ENCODE measurements at regions not wholly inside any gene's neighbourhood (a gene's known extent, or its start where the extent isn't known, plus 50 kb on each side); places are given as distances from the start of the nearest gene placed in this dataset.

GRCh38 chr5:81896764-81897163 lies 75.1 kb upstream of the ATG10 start:
- H3K4me3 ChIP-seq (ENCODE audit: low read length) = no peak overlapping the region
- no peak overlapping the region for H3K9ac ChIP-seq (ENCODE audit: low read depth, low read length)
- H3K27me3 ChIP-seq (ENCODE audit: insufficient read depth, low read length) = no peaks in the 10 kb centered on the region
- H3K27ac ChIP-seq (ENCODE audit: low read length) = no peak overlapping the region
- H3K4me1 ChIP-seq (ENCODE audit: insufficient read depth, low read length) = peaks cover 3% of the 10 kb centered on the region; the same call in 1 of the 2 replicates
- H3K36me3 ChIP-seq (ENCODE audit: insufficient read depth, low read depth, low read length) = no peaks in the 10 kb centered on the region
- H3K9me3 ChIP-seq (ENCODE audit: insufficient read depth, low read depth, low read length) = no peaks in the 10 kb centered on the region; the same call in none of the 2 replicates

DNA sequence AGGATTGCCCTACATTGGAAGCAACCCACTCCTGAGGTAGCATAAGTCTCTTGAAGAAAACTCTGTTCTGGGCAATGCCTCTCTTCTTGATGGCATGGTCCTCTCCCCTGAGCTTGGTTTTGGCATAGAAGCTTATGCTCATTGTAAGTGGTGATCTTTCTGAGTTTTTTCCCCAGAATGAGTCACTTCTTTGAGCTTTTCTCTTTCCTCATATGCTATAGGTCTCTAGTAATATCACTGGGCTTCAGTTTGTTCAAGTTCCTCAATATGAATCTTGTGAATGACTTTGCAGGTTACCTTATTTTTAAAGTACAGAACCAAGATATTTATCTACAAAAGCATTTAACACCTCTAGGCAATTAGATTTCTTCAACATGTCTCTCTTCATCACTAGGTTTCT lies 76.5 kb upstream of the ATG10 start:
- Histone ChIP-seq H3K4me1 (ENCODE audit: insufficient read depth, low read length) (no peaks in the 10 kb centered on the region), H3K36me3 (ENCODE audit: insufficient read depth, low read depth, low read length) (no peaks in the 10 kb centered on the region), H3K9ac (ENCODE audit: low read depth, low read length) (no peak overlapping the region), H3K9me3 (ENCODE audit: insufficient read depth, low read depth, low read length) (peaks cover 5% of the 10 kb centered on the region), H3K4me3 (ENCODE audit: low read length) (no peak overlapping the region), H3K27me3 (ENCODE audit: insufficient read depth, low read length) (no peaks in the 10 kb centered on the region), H3K27ac (ENCODE audit: low read length) (no peak overlapping the region)

DNA sequence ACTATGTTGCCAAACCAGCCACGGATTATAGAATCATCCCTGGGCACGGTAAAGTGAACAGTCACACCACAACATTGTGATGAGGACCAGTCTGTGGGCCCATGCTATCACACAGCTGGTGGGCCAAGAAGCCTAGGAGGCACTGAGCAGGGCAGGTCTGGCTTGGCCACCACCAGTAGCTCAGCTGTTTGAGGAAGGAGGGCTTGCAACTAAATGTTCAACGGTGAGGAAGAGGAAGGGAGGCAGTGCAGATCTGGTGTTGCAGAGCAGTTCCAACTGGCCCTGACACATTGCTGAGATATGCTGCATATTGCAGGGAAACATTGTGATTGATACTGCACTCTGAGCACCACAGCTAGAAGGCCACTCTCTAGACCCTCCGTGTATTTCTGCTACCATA lies 77.9 kb upstream of the ATG10 start:
- no peaks in the 10 kb centered on the region for H3K36me3 ChIP-seq (ENCODE audit: insufficient read depth, low read depth, low read length)
- H3K9ac ChIP-seq (ENCODE audit: low read depth, low read length) = no peak overlapping the region
- no peak overlapping the region for H3K4me3 ChIP-seq (ENCODE audit: low read length)
- no peaks in the 10 kb centered on the region for H3K27me3 ChIP-seq (ENCODE audit: insufficient read depth, low read length)
- peaks cover 5% of the 10 kb centered on the region for H3K9me3 ChIP-seq (ENCODE audit: insufficient read depth, low read depth, low read length)
- H3K27ac ChIP-seq (ENCODE audit: low read length) = no peak overlapping the region
- H3K4me1 ChIP-seq (ENCODE audit: insufficient read depth, low read length) = no peaks in the 10 kb centered on the region

DNA sequence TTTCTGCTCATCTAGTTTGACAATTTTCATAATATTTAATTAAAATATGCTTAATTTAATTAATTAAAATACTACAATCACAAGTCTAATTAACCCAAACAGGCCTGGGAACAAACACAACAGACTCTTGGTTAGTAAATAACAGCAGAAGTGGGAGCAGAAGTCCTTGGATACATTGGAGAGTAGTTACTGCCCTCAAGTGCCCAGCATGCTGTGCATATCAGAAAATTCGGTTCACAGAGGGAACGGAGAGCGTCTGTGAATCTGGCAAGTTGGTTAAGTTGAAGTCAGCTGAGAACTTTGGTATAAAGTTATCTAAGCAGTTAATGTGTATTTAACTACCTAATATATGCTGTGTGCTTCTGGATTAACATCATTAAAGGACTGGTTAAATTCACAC lies 87.0 kb upstream of the ATG10 start:
- Histone ChIP-seq H3K9me3 (ENCODE audit: insufficient read depth, low read depth, low read length) (no peaks in the 10 kb centered on the region), H3K9ac (ENCODE audit: low read depth, low read length) (no peak overlapping the region), H3K4me3 (ENCODE audit: low read length) (no peak overlapping the region), H3K4me1 (ENCODE audit: insufficient read depth, low read length) (no peaks in the 10 kb centered on the region), H3K27me3 (ENCODE audit: insufficient read depth, low read length) (no peaks in the 10 kb centered on the region), H3K27ac (ENCODE audit: low read length) (no peak overlapping the region), H3K36me3 (ENCODE audit: insufficient read depth, low read depth, low read length) (no peaks in the 10 kb centered on the region)

DNA sequence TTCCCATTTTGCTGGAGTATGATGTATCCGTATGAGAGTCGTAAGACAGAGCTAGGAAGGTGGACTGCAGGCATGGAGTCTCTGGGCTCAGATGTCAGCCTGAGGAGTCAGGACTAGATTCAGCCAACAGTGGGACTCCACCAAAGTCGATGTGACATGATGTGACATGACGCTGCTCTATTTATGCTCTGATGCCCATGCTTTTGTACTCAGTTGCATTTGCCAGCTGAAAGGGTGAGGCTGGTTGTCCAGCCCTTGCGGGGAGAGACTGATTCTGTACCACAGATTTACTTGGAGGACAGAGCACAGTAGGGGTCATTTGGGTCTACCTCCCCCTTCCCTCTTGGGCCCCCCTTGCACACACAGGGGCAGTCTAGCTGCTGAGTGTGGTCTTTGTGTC lies 88.5 kb upstream of the ATG10 start:
- no peak overlapping the region for H3K27ac ChIP-seq (ENCODE audit: low read length)
- H3K36me3 ChIP-seq (ENCODE audit: insufficient read depth, low read depth, low read length) = no peaks in the 10 kb centered on the region
- H3K9ac ChIP-seq (ENCODE audit: low read depth, low read length) = no peak overlapping the region
- no peak overlapping the region for H3K4me3 ChIP-seq (ENCODE audit: low read length)
- H3K4me1 ChIP-seq (ENCODE audit: insufficient read depth, low read length) = no peaks in the 10 kb centered on the region
- no peaks in the 10 kb centered on the region for H3K27me3 ChIP-seq (ENCODE audit: insufficient read depth, low read length)
- H3K9me3 ChIP-seq (ENCODE audit: insufficient read depth, low read depth, low read length) = no peaks in the 10 kb centered on the region

DNA sequence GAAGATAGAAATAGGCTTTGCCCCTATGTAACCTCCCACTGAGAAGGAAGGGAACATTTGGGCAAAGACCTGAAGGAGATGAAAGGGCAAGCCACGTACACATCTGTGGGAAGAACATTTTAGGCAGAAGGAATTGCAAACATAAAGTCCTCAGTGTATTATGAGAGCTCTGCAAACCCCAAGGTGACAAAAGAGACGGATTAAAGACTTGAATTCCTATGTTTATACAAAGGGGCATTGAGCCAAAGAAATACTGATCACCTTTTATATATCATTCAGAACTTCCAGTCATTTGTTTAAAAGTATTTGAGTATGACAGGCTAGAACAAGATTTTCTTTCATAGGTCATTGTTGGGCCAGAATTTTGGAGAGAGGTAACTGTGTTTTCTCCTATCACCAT lies 90.2 kb upstream of the ATG10 start:
- no peaks in the 10 kb centered on the region for H3K9me3 ChIP-seq (ENCODE audit: insufficient read depth, low read depth, low read length)
- H3K36me3 ChIP-seq (ENCODE audit: insufficient read depth, low read depth, low read length) = no peaks in the 10 kb centered on the region
- H3K27ac ChIP-seq (ENCODE audit: low read length) = no peak overlapping the region
- no peak overlapping the region for H3K9ac ChIP-seq (ENCODE audit: low read depth, low read length)
- H3K4me1 ChIP-seq (ENCODE audit: insufficient read depth, low read length) = no peaks in the 10 kb centered on the region
- no peaks in the 10 kb centered on the region for H3K27me3 ChIP-seq (ENCODE audit: insufficient read depth, low read length)
- no peak overlapping the region for H3K4me3 ChIP-seq (ENCODE audit: low read length)

DNA sequence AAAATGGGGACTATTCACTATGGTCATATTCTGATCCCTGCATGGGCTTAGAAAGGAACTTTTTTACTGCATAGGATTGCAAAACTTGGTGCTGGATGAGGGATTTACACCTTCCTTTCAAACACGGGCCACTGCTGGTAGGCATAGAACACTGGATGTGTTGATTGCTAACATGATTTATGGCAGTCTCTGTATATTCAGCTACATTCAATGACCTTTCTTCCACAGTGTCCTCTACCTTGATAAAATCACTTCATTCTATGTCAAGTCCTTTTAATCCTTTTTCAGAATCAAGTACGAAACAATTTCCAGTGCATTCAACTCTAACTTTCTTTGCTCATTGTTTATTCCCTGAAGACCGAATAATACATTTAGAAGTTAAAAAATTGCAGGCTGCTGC lies 91.9 kb upstream of the ATG10 start:
- H3K4me1 ChIP-seq (ENCODE audit: insufficient read depth, low read length) = no peaks in the 10 kb centered on the region
- H3K27me3 ChIP-seq (ENCODE audit: insufficient read depth, low read length) = no peaks in the 10 kb centered on the region
- no peak overlapping the region for H3K4me3 ChIP-seq (ENCODE audit: low read length)
- no peaks in the 10 kb centered on the region for H3K36me3 ChIP-seq (ENCODE audit: insufficient read depth, low read depth, low read length)
- H3K9ac ChIP-seq (ENCODE audit: low read depth, low read length) = no peak overlapping the region
- no peaks in the 10 kb centered on the region for H3K9me3 ChIP-seq (ENCODE audit: insufficient read depth, low read depth, low read length)
- no peak overlapping the region for H3K27ac ChIP-seq (ENCODE audit: low read length)

GRCh38 chr5:81878333-81878732 lies 93.5 kb upstream of the ATG10 start:
- Histone ChIP-seq H3K36me3 (ENCODE audit: insufficient read depth, low read depth, low read length) (no peaks in the 10 kb centered on the region), H3K9me3 (ENCODE audit: insufficient read depth, low read depth, low read length) (no peaks in the 10 kb centered on the region)

DNA sequence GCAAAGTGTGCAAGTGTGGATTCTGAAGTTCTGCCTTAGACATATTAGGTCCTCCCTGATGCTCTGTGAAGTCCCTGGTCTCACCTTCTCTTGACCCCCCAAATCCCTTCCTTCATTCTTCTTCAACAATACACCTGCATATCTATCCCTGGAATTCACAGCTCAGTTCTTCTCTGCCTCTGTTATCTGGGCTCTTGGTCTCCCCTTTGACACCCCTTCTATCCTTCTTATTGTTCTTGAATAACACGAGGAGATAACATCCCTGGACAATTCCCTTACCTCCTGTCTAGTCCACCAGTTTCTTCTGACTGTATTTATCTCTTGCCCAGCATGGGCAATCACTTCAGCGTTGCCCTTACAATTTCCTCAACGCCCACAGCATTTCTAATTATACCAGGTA lies 104.8 kb upstream of the ATG10 start:
- no peaks in the 10 kb centered on the region for H3K27me3 ChIP-seq (ENCODE audit: insufficient read depth, low read length)
- no peaks in the 10 kb centered on the region for H3K9me3 ChIP-seq (ENCODE audit: insufficient read depth, low read depth, low read length)
- H3K4me3 ChIP-seq (ENCODE audit: low read length) = no peak overlapping the region

More at GRCh38 chr5:81878333-81878732, 93.5 kb upstream of the ATG10 start:
- no peak overlapping the region for H3K4me3 ChIP-seq (ENCODE audit: low read length)
- no peaks in the 10 kb centered on the region for H3K27me3 ChIP-seq (ENCODE audit: insufficient read depth, low read length)
- no peak overlapping the region for H3K27ac ChIP-seq (ENCODE audit: low read length)
- no peaks in the 10 kb centered on the region for H3K4me1 ChIP-seq (ENCODE audit: insufficient read depth, low read length)
- no peak overlapping the region for H3K9ac ChIP-seq (ENCODE audit: low read depth, low read length)

DNA sequence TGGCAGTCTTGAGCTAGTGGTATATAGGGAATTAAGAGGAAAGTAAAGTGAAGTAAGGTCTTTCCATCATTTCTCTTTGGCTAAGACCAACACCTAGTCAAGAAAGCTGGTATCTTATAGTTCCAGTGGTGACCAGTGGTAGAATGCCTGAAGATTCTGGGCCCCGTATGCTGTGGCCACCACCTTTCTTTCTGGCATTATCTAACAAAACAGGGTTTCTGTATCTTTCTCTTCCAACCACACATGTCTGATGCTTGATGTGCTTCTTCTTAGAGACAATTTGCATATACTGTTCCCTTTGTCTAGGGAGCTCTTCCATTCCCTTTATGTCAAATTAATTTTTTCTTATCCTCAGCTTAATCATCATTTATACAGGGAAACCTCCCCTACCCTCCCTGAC lies 109.9 kb upstream of the SSBP2 start:
- no peaks in the 10 kb centered on the region for H3K9me3 ChIP-seq (ENCODE audit: insufficient read depth, low read depth, low read length)
- no peak overlapping the region for H3K9ac ChIP-seq (ENCODE audit: low read depth, low read length)
- peaks cover 34% of the 10 kb centered on the region for H3K4me1 ChIP-seq (ENCODE audit: insufficient read depth, low read length)
- H3K27ac ChIP-seq (ENCODE audit: low read length) = no peak overlapping the region
- H3K36me3 ChIP-seq (ENCODE audit: insufficient read depth, low read depth, low read length) = no peaks in the 10 kb centered on the region
- H3K4me3 ChIP-seq (ENCODE audit: low read length) = no peak overlapping the region
- H3K27me3 ChIP-seq (ENCODE audit: insufficient read depth, low read length) = no peaks in the 10 kb centered on the region

More for the DNA sequence above, 104.8 kb upstream of the ATG10 start:
- Histone ChIP-seq H3K4me1 (ENCODE audit: insufficient read depth, low read length) (peaks cover 13% of the 10 kb centered on the region), H3K27ac (ENCODE audit: low read length) (no peak overlapping the region), H3K36me3 (ENCODE audit: insufficient read depth, low read depth, low read length) (no peaks in the 10 kb centered on the region), H3K9ac (ENCODE audit: low read depth, low read length) (no peak overlapping the region)

GRCh38 chr5:81859624-81860023 lies 108.7 kb upstream of the SSBP2 start:
- Histone ChIP-seq H3K9me3 (ENCODE audit: insufficient read depth, low read depth, low read length) (no peaks in the 10 kb centered on the region), H3K4me3 (ENCODE audit: low read length) (no peak overlapping the region), H3K27ac (ENCODE audit: low read length) (no peak overlapping the region), H3K4me1 (ENCODE audit: insufficient read depth, low read length) (peaks cover 37% of the 10 kb centered on the region), H3K36me3 (ENCODE audit: insufficient read depth, low read depth, low read length) (no peaks in the 10 kb centered on the region), H3K27me3 (ENCODE audit: insufficient read depth, low read length) (no peaks in the 10 kb centered on the region), H3K9ac (ENCODE audit: low read depth, low read length) (no peak overlapping the region)

DNA sequence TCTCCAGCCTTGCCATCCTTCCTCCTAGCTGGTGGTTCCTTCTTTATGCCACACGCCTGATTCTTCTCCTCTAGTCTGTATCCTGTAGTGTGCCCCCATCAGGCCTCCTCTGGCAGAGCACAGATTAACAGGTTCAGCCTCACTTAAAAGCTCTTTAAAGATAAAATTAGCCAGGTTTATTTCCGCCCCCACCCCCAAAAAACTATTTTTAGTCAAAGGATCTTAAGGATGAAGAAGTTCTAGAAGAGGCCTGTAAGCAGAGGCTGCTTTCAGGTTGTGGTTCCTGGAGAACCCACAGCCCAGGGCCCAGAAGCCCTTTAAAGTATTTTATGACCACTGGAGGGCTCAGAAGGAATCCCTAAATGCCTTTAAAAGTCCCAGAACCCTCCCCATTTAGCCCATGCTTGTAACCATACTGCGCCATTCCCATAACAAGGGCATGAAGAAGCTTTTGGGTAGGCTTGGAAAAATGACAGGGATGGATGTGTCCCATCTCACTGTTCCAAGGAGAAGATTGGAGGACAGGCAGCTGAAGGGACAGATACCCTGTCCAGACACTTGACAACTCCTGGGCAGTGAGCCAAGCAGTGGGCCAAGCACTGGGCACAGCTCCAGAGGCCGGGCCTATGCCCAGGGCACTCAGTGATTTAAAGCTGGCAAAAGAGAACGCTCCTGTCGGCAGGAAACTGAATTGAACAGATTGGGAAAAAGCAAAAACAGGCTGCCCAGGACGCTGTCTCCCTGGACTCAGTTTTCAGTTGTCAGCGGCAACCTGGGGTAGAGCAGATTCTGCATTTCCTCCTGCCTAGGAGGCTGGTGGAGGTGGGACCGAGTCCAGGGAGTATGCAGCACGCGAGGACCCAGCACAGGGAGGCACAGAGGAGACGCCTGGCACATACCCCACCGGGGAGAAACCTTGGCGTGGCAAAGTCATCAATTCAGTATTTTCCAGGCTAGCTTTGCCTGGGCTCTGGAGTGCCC lies 106.3 kb upstream of the SSBP2 start:
- H3K9ac ChIP-seq (ENCODE audit: low read depth, low read length) = 0 out of 2 replicates have a peak overlapping the region, but pooled peaks have one; percentile 12
- H3K4me3 ChIP-seq (ENCODE audit: low read length) = no peak overlapping the region
- no peak overlapping the region for H3K27ac ChIP-seq (ENCODE audit: low read length)
- H3K9me3 ChIP-seq (ENCODE audit: insufficient read depth, low read depth, low read length) = no peaks in the 10 kb centered on the region
- H3K36me3 ChIP-seq (ENCODE audit: insufficient read depth, low read depth, low read length) = no peaks in the 10 kb centered on the region
- H3K4me1 ChIP-seq (ENCODE audit: insufficient read depth, low read length) = peaks cover 47% of the 10 kb centered on the region
- H3K27me3 ChIP-seq (ENCODE audit: insufficient read depth, low read length) = no peaks in the 10 kb centered on the region
